Mesendoderm (in vitro differentiated cells): ENCODE measurements at regions not wholly inside any gene's neighbourhood (a gene's known extent, or its start where the extent isn't known, plus 50 kb on each side); places are given as distances from the start of the nearest gene placed in this dataset.

ENCODE experiments used
- DNase-seq: peaks from one replicate; pipeline ENCODE4 v3.0.0; 2013
- H2AK5ac ChIP-seq: 2 replicates; pipeline ENCODE4 v1.6.1; 2013; ENCODE audit warnings: low read length, inconsistent platforms
- H2BK120ac ChIP-seq: 2 replicates; pipeline ENCODE4 v1.6.1; 2013; ENCODE audit warnings: low read depth, mild to moderate bottlenecking, low read length, moderate library complexity, mixed read lengths
- H2BK15ac ChIP-seq: replicated peaks from 2 replicates; pipeline ENCODE4 v1.6.1; 2013; ENCODE audit warnings: low read depth, mild to moderate bottlenecking, moderate library complexity
- H2BK5ac ChIP-seq: 2 replicates; pipeline ENCODE4 v1.6.1; 2013; ENCODE audit warnings: low read length, inconsistent platforms
- H3K18ac ChIP-seq: 2 replicates; pipeline ENCODE4 v1.6.1; 2013; ENCODE audit warnings: mild to moderate bottlenecking, low read length, mixed read lengths
- H3K23ac ChIP-seq: one replicate; pipeline ENCODE4 v1.6.1; 2013; ENCODE audit warnings: low read length
- H3K27ac ChIP-seq: 2 replicates; pipeline ENCODE4 v1.5.1; 2013; ENCODE audit warnings: low read depth, mild to moderate bottlenecking, inconsistent platforms, low read length, moderate library complexity
- H3K27me3 ChIP-seq: 2 replicates; pipeline ENCODE4 v1.6.1; 2013; ENCODE audit warnings: low read length, control low read depth, mild to moderate bottlenecking, inconsistent platforms; ENCODE audit not compliant: insufficient read depth, poor library complexity
- H3K36me3 ChIP-seq: 2 replicates; pipeline ENCODE4 v1.6.1; 2013; ENCODE audit warnings: low read length, inconsistent platforms; ENCODE audit not compliant: control insufficient read depth, insufficient read depth
- H3K4ac ChIP-seq: one replicate; pipeline ENCODE4 v1.6.1; 2013; ENCODE audit warnings: low read depth, mild to moderate bottlenecking, low read length, moderate library complexity
- H3K4me1 ChIP-seq: 2 replicates; pipeline ENCODE4 v1.6.1; 2013; ENCODE audit warnings: low read depth, low read length, inconsistent platforms; ENCODE audit not compliant: control insufficient read depth
- H3K4me2 ChIP-seq: 2 replicates; pipeline ENCODE4 v1.6.1; 2013; ENCODE audit warnings: low read length
- H3K4me3 ChIP-seq: 2 replicates; pipeline ENCODE4 v1.5.1; 2013; ENCODE audit warnings: mild to moderate bottlenecking, low read length
- H3K56ac ChIP-seq: one replicate; pipeline ENCODE4 v1.6.1; 2013; ENCODE audit warnings: low read length
- H3K79me1 ChIP-seq: 2 replicates; pipeline ENCODE4 v1.6.1; 2013; ENCODE audit warnings: low read length, inconsistent platforms
- H3K79me2 ChIP-seq: 2 replicates; pipeline ENCODE4 v1.6.1; 2013; ENCODE audit warnings: mild to moderate bottlenecking, low read length; ENCODE audit not compliant: control insufficient read depth, insufficient read depth
- H3K9ac ChIP-seq: 2 replicates; pipeline ENCODE4 v1.6.1; 2013; ENCODE audit warnings: low read length, inconsistent platforms
- H4K5ac ChIP-seq: one replicate; pipeline ENCODE4 v1.6.1; 2013; ENCODE audit warnings: low read length
- H4K8ac ChIP-seq: one replicate; pipeline ENCODE4 v1.6.1; 2013; ENCODE audit warnings: low read depth, mild to moderate bottlenecking, control low read depth, low read length, moderate library complexity
- WGBS: extraction: QIAGEN DNeasy Blood & Tissue Kit; methylation state at CpG from one replicate; pipeline ENCODE4 v1.1.7; 2013; ENCODE audit warnings: low lambda C conversion rate, missing lambda C conversion rate; ENCODE audit not compliant: insufficient coverage; ENCODE audit errors: extremely low coverage; 5-methylcytosine and 5-hydroxymethylcytosine counted together

DNA sequence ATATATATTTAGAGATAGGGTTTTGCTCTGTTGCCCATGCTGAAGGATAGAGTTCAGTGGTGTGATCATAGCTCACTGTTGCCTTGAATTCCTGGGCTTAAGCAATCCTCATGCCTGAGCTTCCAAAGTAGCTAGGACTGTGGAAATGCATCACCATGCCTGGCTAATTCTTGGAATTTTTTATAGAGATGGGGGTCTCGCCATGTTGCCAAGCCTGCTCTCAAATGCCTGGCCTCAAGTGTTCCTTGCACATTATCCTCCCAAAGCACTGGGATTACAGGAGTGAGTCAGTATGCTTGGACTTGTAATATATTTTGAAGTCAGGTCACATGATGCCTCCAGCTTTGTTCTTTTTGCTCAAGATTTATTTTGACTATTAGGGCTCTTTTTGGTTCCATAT is 178.0 kb downstream of the RPAP3 start:
- no peaks in the 10 kb centered on the region for H3K4me1 ChIP-seq
- DNase-seq: no peak
- no peak overlapping the region for H3K4me3 ChIP-seq

DNA sequence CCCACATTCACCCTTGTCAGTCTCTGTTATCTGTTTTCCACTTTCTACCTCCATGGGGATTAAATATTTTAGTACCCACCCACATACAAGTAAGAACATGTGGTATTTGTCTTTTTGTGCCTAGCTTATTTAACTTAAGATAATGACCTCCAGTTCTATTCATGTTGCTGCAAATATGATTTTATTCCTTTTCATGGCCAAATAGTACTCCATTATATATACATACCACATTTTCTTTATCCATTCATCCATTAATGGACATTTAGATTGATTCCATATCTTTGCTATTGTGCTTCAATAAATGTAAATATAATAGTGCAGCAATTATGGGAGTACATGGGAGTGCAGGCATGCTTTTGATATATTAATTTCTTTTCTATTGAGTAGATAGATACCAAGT is 185.8 kb downstream of the RPAP3 start:
- H2BK5ac ChIP-seq: no peak overlapping the region
- H3K27me3 ChIP-seq: no peaks in the 10 kb centered on the region
- H3K79me2 ChIP-seq: no peaks in the 10 kb centered on the region
- no peak overlapping the region for H3K27ac ChIP-seq
- no peak overlapping the region for H3K4me3 ChIP-seq
- no peak overlapping the region for H3K56ac ChIP-seq
- no peak overlapping the region for H3K4ac ChIP-seq
- no peak overlapping the region for H3K18ac ChIP-seq
- H4K8ac ChIP-seq: no peak overlapping the region
- H3K4me1 ChIP-seq: no peaks in the 10 kb centered on the region
- no peak overlapping the region for H3K23ac ChIP-seq
- H2BK120ac ChIP-seq: no peak overlapping the region
- DNase-seq: no peak
- H2BK15ac ChIP-seq: no peak overlapping the region
- H3K36me3 ChIP-seq: no peaks in the 10 kb centered on the region
- no peak overlapping the region for H3K4me2 ChIP-seq
- no peaks in the 10 kb centered on the region for H3K79me1 ChIP-seq
- no peak overlapping the region for H4K5ac ChIP-seq
- no peak overlapping the region for H3K9ac ChIP-seq
- no peak overlapping the region for H2AK5ac ChIP-seq

More for the DNA sequence above, 178.0 kb downstream of the RPAP3 start:
- H2BK15ac ChIP-seq: no peak overlapping the region
- no peak overlapping the region for H4K5ac ChIP-seq
- no peak overlapping the region for H3K18ac ChIP-seq
- no peak overlapping the region for H3K23ac ChIP-seq
- H2BK120ac ChIP-seq: no peak overlapping the region
- no peak overlapping the region for H2AK5ac ChIP-seq
- no peak overlapping the region for H3K4ac ChIP-seq
- no peak overlapping the region for H3K9ac ChIP-seq
- H3K27me3 ChIP-seq: no peaks in the 10 kb centered on the region
- no peaks in the 10 kb centered on the region for H3K79me1 ChIP-seq
- no peak overlapping the region for H3K4me2 ChIP-seq
- no peak overlapping the region for H2BK5ac ChIP-seq
- H3K56ac ChIP-seq: no peak overlapping the region
- no peaks in the 10 kb centered on the region for H3K36me3 ChIP-seq
- no CpG with 5 or more reads among the region's 1 CpG for WGBS
- no peaks in the 10 kb centered on the region for H3K79me2 ChIP-seq
- H4K8ac ChIP-seq: no peak overlapping the region
- H3K27ac ChIP-seq: no peak overlapping the region

DNA sequence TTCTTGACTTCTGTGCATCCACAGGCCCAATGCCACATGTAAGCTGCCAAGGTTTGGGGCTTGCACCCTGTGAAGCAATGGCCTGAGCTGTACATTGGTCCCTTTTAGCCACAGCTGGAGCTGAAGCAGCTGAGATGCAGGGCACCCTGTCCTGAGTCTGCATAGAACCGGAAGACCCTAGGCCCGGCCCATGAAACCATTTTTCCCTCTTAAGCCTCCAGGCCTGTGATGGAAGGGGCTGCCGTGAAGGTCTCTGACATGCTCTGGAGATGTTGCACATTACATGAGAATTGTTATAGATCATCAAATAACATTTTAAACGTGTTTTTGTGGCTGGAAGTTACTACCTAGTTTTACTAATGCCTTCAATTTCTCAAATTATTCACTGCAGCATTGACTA is 188.7 kb downstream of the RPAP3 start:
- Histone ChIP-seq H4K5ac (no peak overlapping the region), H2BK5ac (no peak overlapping the region), H3K27me3 (no peaks in the 10 kb centered on the region), H3K4me2 (no peak overlapping the region), H3K4me1 (no peaks in the 10 kb centered on the region), H3K23ac (no peak overlapping the region), H3K36me3 (no peaks in the 10 kb centered on the region), H2AK5ac (no peak overlapping the region), H3K79me1 (no peaks in the 10 kb centered on the region), H2BK15ac (no peak overlapping the region), H3K79me2 (no peaks in the 10 kb centered on the region), H4K8ac (no peak overlapping the region), H3K4me3 (no peak overlapping the region), H2BK120ac (no peak overlapping the region), H3K4ac (no peak overlapping the region), H3K9ac (no peak overlapping the region), H3K56ac (no peak overlapping the region), H3K27ac (no peak overlapping the region), H3K18ac (no peak overlapping the region)
- no CpG with 5 or more reads among the region's 4 CpGs for WGBS
- DNase-seq: no peak

DNA sequence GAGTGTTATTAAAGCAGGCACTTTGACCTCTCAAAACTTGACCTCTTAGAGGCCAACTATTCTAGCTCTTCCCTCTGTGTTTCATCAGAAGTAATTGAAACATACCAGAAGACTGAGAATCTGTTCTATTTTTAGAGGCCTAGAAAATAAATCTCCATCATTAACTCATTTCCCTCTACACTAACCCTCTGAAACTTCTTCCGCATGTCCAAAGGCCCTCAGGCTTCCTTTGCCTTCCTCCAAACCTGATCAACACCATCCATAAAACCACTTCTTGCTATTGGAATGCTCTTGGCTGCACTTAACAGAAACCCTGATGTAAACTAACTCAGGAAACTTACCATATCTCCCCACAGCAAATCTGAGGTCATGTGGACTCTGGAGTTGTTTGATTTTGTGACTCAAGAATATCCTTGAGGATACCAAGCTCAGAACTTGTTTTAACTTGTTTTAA is 196.4 kb downstream of the RPAP3 start:
- Histone ChIP-seq H4K8ac (no peak overlapping the region), H3K56ac (no peak overlapping the region), H3K36me3 (no peaks in the 10 kb centered on the region), H3K27me3 (no peaks in the 10 kb centered on the region), H3K4me3 (no peak overlapping the region), H3K18ac (no peak overlapping the region), H3K27ac (no peak overlapping the region), H3K23ac (no peak overlapping the region), H3K4ac (no peak overlapping the region), H3K4me2 (no peak overlapping the region), H4K5ac (no peak overlapping the region), H2BK120ac (no peak overlapping the region), H2BK5ac (no peak overlapping the region), H3K79me2 (no peaks in the 10 kb centered on the region), H3K9ac (no peak overlapping the region), H2BK15ac (no peak overlapping the region), H3K79me1 (no peaks in the 10 kb centered on the region), H2AK5ac (no peak overlapping the region), H3K4me1 (no peaks in the 10 kb centered on the region)
- DNase-seq: no peak
- WGBS: no CpG with 5 or more reads among the region's 1 CpG

DNA sequence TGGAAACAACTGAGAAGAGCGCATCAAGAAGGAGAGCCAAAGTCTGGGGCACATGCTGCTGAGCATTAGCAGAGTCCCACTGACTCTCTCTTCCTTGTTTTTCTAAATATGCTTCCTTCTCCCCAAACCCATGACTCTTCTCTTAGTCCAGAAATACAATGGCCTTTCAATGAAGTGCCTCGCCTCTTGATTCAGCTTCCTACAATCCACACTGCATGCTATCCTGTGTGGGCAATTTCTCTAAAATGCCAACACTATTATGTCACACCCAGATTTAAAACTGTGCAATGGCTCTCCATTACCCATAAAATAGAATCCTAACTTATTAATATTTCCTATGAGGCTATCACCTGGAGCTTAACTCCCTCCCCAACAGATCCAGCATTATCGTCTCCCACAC is 198.6 kb downstream of the RPAP3 start:
- no peak overlapping the region for H3K9ac ChIP-seq
- H3K79me1 ChIP-seq: no peaks in the 10 kb centered on the region
- H4K5ac ChIP-seq: no peak overlapping the region
- H4K8ac ChIP-seq: no peak overlapping the region
- H3K18ac ChIP-seq: no peak overlapping the region
- H3K27ac ChIP-seq: no peak overlapping the region
- no peak overlapping the region for H3K4ac ChIP-seq
- H3K79me2 ChIP-seq: no peaks in the 10 kb centered on the region
- no peak overlapping the region for H2BK5ac ChIP-seq
- no peak overlapping the region for H3K4me3 ChIP-seq
- no peak for DNase-seq
- no peaks in the 10 kb centered on the region for H3K4me1 ChIP-seq
- no peak overlapping the region for H3K23ac ChIP-seq
- no peak overlapping the region for H2AK5ac ChIP-seq
- H2BK15ac ChIP-seq: no peak overlapping the region
- no peak overlapping the region for H2BK120ac ChIP-seq
- H3K4me2 ChIP-seq: no peak overlapping the region
- H3K36me3 ChIP-seq: no peaks in the 10 kb centered on the region
- H3K27me3 ChIP-seq: no peaks in the 10 kb centered on the region
- H3K56ac ChIP-seq: no peak overlapping the region
- WGBS: no CpG with 5 or more reads among the region's 3 CpGs

DNA sequence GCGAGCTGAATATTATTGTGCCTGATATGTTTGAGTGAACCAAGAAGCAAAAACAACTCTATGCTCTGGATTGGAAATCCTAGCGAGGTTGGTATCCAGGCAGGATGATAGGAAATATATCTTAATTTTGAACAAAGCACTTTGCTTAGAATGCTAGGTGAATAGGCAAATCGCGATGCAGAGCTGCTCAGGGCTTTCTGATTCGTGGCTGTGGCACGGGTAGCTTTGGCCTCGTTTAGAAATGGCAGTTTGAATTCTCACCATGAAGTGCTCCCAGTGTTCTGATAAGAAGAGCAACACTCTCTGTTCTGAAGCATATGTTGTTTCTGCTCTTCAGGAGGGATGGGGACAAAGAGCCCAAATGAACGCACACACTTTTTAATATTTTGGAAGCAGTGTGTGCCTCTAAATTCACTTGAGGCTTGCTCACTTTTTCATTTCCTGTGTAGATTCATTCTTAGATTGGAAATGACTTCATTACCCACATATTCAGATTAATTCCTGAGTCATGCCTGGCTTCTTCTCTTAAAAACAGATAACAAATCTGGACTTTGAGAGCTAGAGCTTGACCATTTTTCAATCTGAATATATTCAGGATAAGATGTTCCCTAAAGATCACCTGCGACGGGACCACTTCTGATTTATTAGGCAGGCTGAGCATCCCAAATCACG is 200.9 kb downstream of the RPAP3 start:
- no peak overlapping the region for H3K18ac ChIP-seq
- DNase-seq: no peak
- H2BK15ac ChIP-seq: no peak overlapping the region
- no peak overlapping the region for H3K4ac ChIP-seq
- H3K27me3 ChIP-seq: no peaks in the 10 kb centered on the region
- no peak overlapping the region for H2AK5ac ChIP-seq
- H4K8ac ChIP-seq: no peak overlapping the region
- no peak overlapping the region for H3K56ac ChIP-seq
- H3K4me3 ChIP-seq: no peak overlapping the region
- H3K4me1 ChIP-seq: no peaks in the 10 kb centered on the region
- H3K79me1 ChIP-seq: no peaks in the 10 kb centered on the region
- no peak overlapping the region for H3K9ac ChIP-seq
- no peak overlapping the region for H4K5ac ChIP-seq
- no peak overlapping the region for H2BK5ac ChIP-seq
- H3K36me3 ChIP-seq: no peaks in the 10 kb centered on the region
- H3K4me2 ChIP-seq: no peak overlapping the region
- no peak overlapping the region for H2BK120ac ChIP-seq
- no peaks in the 10 kb centered on the region for H3K79me2 ChIP-seq
- no CpG with 5 or more reads among the region's 11 CpGs for WGBS
- no peak overlapping the region for H3K23ac ChIP-seq
- no peak overlapping the region for H3K27ac ChIP-seq
